HG03108 (cell line): ENCODE measurements at regions not wholly inside any gene's neighbourhood (a gene's known extent, or its start where the extent isn't known, plus 50 kb on each side); places are given as distances from the start of the nearest gene placed in this dataset.
"Not testable (repeated sequence)": the region's sequence is repeated elsewhere in the genome, so short reads cannot be mapped to it uniquely, and the experiment has no call there.

Source experiments
- ATAC-seq: cut with Tn5 transposase; IDR thresholded peaks from one replicate; pipeline ENCODE4 v1.9.1; 2021; ENCODE audit warnings: moderate library complexity; ENCODE audit not compliant: unreplicated experiment

GRCh38 chr18:25503567-25504081 is 151.7 kb upstream of the ZNF521 start:
- no peak for ATAC-seq

- no peak for ATAC-seq
Measured at GRCh38 chr18:25497151-25497794, 145.3 kb upstream of the ZNF521 start.

- no peak for ATAC-seq
Measured at GRCh38 chr18:25496544-25496943, 144.6 kb upstream of the ZNF521 start.

GRCh38 chr18:25495606-25496005 is 143.6 kb upstream of the ZNF521 start:
- ATAC-seq = no peak

DNA sequence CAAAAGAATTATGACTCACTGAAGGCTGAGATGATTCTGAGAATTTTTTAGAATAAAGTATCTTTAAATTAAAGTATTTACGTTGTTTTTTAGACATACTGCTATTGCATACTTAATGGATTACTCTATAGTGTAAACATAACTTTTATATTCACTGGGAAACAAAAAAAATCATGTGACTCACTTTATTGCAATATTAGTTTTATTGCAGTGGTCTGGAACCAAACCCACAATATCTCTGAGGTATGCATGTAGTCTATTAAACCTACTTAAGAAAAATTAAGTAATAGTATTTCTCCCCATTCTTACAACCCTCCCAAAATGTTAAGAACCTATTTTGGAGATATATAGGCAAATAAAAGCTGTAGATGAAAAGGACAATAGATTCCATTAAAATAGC is 142.9 kb upstream of the ZNF521 start:
- ATAC-seq = no peak

DNA sequence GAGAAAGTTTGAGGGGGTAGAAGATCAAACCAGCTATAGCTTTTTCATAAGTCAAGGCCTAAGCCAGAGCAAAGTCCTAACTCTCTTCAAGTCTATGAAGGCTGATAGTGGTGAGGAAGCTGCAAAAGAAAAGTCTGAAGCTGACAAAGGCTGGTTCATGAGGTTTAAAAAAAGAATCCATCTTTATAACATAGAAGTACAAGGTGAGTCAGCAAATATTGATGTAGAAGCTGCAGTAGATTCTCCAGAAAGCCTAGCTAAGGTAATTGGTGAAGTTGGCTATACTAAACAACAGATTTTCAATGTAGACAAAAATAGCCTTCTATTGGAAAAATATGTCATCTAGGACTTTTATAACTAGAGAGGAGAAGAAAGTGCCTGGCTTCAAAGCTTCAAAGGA is 141.4 kb upstream of the ZNF521 start:
- ATAC-seq = no peak

GRCh38 chr18:25490316-25490715 is 138.3 kb upstream of the ZNF521 start:
- ATAC-seq = no peak

DNA sequence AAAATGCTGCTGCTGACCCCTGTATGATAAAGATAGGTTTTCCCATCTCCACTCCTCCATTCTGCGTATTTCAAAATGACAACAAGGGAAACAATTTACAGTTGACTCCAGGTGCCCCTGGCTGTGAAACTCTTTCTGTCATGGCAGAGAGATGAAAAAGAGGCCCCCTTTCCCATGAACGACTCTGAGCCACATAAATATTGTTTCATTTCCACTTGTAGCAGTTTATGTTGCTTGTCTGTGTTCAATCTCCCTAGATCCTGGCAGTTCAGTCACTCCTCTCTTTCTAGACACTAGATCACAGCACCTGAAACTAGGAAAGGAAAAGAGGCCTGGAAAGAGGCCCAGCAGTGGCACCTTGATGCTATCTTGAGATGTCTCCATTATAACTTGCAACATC is 121.0 kb upstream of the ZNF521 start:
- ATAC-seq = no peak

GRCh38 chr18:25470756-25471524 is 119.0 kb upstream of the ZNF521 start:
- ATAC-seq = not testable (repeated sequence)

GRCh38 chr18:25470062-25470461 is 118.1 kb upstream of the ZNF521 start:
- ATAC-seq = no peak

GRCh38 chr18:25469489-25469888 is 117.5 kb upstream of the ZNF521 start:
- no peak for ATAC-seq

DNA sequence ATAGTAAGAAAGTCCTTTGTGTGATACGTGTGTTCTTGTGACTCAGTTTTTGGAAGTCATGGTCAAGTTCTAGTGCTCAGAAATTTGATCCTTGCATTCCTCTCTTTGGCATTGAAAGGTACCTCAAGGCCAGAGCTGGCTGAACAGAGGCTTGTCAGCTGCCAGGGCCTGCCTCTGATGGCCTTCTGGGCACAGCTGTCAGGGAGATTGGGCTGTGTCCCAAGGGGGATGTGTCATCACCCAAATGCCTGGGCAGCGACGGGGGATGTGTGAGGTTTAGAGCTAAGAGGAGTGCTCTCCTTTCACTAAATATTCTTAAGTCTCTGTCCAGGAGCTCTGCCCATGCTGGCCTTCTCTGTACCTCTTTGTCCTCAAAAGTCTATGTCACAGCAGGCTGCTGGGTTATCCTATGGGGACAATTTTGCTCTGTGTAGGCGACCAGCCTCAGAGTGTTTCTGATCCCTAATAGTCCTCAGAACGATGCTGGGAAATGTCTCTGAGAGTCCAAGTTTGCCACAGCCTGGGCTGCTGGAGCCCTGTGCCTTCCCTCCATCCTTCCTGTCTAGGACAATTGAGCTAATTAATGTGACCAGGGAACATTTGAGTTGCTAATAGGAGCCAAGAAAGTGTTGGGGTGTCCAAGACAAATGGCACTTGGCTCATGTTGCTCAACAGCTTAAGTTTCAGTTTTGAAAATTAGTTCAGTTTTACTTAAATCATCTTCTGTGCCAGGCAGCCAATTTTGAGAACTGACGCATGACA is 115.4 kb upstream of the ZNF521 start:
- no peak for ATAC-seq

- no peak for ATAC-seq
Measured at GRCh38 chr18:25465152-25465732, 113.3 kb upstream of the ZNF521 start.

DNA sequence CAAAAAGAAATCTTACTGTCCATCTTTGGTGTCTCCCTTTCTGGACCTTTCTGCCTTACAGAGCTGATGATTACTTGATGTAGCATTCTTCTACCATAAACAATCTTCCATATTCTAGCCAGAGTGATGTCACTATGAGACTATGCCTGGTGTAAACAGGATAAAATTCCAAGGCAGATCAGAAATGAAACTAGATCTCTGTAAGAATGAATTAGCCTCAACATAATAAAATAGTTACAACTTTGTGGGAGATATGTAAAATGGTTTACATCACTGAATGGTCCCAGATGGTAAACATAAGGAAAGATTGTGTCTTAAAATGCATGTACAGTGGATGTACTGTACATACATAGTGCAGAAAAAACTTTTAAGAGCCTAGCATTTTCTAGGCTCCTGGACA is 112.3 kb upstream of the ZNF521 start:
- no peak for ATAC-seq

DNA sequence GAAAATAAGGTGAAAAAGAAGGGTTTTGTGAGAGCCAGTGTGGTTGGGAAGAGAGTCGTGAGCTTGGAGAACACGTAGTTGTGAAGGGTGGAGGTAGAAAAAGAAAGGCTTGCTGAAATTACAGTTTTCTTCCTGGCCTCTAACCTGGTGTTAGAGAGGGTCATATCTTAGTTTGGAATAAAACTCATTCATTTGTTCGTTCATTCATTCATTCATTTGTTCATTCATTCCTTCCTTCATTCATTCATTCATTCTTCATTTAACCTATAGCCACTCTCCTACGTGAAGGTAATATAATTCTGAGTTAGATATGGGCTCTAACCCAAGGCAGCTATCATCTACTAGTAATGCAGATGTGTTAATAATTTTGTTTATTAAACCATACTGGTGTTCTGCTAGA is 111.8 kb upstream of the ZNF521 start:
- no peak for ATAC-seq

DNA sequence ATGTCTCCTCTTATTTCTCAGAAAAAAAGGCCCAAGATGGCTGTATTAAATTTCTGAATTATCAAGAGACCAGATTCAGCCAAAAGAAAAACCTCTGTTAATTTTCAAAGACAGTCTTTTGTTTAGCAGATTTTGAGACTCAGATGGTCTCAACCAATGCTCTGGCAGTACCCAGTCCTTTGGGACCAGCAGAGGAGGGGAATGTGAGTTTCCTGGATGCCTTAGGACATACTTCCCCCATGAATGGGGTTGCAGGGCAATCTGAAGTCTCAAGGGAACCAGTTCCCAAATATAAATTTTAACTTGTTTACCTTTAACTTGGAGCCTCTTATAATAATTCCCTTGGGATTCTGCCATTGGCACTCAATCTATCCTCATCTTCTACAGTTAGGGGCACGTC is 107.8 kb upstream of the ZNF521 start:
- ATAC-seq = no peak

DNA sequence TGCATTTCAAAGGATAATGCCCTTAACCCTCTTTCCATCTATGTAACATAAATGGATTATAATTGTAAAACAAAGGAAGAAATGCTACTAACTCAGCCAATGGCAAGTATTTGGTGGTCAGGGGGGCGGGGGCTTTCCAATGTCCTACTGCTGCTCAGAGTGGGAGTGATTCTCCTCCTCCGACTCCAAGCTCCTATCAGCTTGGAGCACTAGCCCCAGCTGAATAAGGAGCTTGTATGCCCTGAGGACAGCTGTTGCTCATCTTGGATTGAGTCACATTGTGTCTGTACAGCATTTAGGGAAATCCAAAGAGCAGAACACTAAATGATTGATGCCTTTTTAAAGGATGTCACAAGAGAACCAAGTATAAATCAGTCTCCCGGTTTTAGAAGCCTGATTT is 105.6 kb upstream of the ZNF521 start:
- no peak for ATAC-seq

- ATAC-seq = no peak
Measured at GRCh38 chr18:25457126-25457525, 105.2 kb upstream of the ZNF521 start.

- no peak for ATAC-seq
Measured at GRCh38 chr18:25456334-25457010, 104.5 kb upstream of the ZNF521 start.

DNA sequence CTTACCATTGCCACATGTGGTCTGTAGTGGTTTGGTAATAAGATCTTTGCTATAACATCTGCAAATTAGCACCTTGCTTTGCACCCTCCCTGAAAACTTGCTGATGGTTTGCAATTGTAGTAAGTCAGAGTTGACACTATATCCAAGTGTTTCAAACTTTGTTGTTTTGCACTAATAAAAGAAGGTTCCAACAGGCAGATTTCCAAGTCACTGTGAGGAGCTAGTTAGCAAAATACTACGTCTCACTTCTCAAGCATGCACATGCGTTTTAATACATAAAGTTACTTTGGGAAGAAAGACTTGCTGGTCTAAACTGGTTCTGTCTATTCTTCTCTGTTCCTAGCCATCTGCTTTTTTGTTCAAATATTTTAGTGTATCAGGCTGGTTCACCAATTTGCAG is 103.7 kb upstream of the ZNF521 start:
- ATAC-seq = no peak

DNA sequence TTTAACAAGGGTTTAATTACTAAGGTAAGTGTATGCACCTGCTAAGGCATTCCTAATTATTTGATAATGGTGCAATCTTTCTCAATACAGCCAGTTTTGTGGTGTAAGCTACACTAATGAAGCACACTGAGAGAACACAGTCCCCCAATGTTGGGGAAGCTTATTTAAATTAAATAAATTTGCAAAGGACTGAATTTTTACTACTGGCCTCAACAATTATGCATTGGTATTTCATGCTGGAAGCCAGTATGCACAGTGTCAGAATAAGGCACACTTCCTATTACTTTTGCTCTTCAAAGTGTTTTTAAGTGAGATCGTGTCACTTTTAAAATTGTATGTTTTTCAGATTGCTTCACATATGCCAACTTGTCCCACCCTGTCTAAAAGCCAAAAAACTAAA is 103.2 kb upstream of the ZNF521 start:
- no peak for ATAC-seq
